Natural killer cell treated with Interleukin-12 subunit alpha and Interleukin-12 subunit beta and Interleukin-15 and Interleukin-18, amount 100 ng/mL, for 72 hours (primary cell): ENCODE measurements at regions not wholly inside any gene's neighbourhood (a gene's known extent, or its start where the extent isn't known, plus 50 kb on each side); places are given as distances from the start of the nearest gene placed in this dataset.

ENCODE experiments used
- ATAC-seq, 2 donors: fragments of 150-1000 bp; cut with Tn5 transposase in 1 of 2; sonication (Bioruptor Pico), chemical (Tn5 transposase) in 1 of 2; 2 replicates each; pipeline ENCODE4 v1.10.0; 2021
- DNase-seq: peaks from one replicate; pipeline ENCODE4 v3.0.0; 2022; ENCODE audit warnings: low spot score
- H3K27ac Mint-ChIP-seq, 2 donors: 1 replicate in 1 of 2; 2 replicates in 1 of 2; pipeline ENCODE4 v1.8.0; 2022; ENCODE audit warnings: mixed read lengths in 2 of 2, mild to moderate bottlenecking in 1 of 2, moderate library complexity in 1 of 2
- H3K27me3 Mint-ChIP-seq, 2 donors: 1 replicate in 1 of 2; 2 replicates in 1 of 2; pipeline ENCODE4 v1.8.0; 2022; ENCODE audit warnings: mixed read lengths in 2 of 2
- H3K36me3 Mint-ChIP-seq: one replicate; pipeline ENCODE4 v1.8.0; 2022; ENCODE audit warnings: mixed read lengths
- H3K4me1 Mint-ChIP-seq, 2 donors: 1 replicate in 1 of 2; 2 replicates in 1 of 2; pipeline ENCODE4 v1.8.0; 2022; ENCODE audit warnings: low read depth in 2 of 2, mixed read lengths in 2 of 2, mild to moderate bottlenecking in 1 of 2
- H3K4me3 Mint-ChIP-seq: one replicate; pipeline ENCODE4 v1.8.0; 2022; ENCODE audit warnings: mixed read lengths
- H3K9me3 Mint-ChIP-seq: 2 replicates; pipeline ENCODE4 v1.8.0; 2022; ENCODE audit warnings: mixed read lengths

- H3K4me1 Mint-ChIP-seq: peaks cover 37 to 39% of the 10 kb centered on the region in 2 donors
- DNase-seq: peak; percentile 70
- peaks cover 28% of the 10 kb centered on the region for H3K36me3 Mint-ChIP-seq
- peak; percentile 96 to 99 for ATAC-seq
- H3K27ac Mint-ChIP-seq: peak overlapping the region; percentile 75 to 87
- H3K4me3 Mint-ChIP-seq: peak overlapping the region; percentile 40
- no peaks in the 10 kb centered on the region for H3K27me3 Mint-ChIP-seq
- peaks cover 5% of the 10 kb centered on the region for H3K9me3 Mint-ChIP-seq
Observed at GRCh38 chr6:105620878-105621277, 218.0 kb upstream of the PREP start.

- H3K27me3 Mint-ChIP-seq: no peaks in the 10 kb centered on the region
- peak overlapping the region; percentile 40 for H3K4me3 Mint-ChIP-seq
Observed at GRCh38 chr6:105619971-105620741, 217.3 kb upstream of the PREP start.

GRCh38 chr6:105618247-105618646, 215.4 kb upstream of the PREP start:
- Mint-ChIP-seq H3K4me3 (no peak overlapping the region), H3K36me3 (peaks cover 23% of the 10 kb centered on the region), H3K4me1 (peaks cover 31% of the 10 kb centered on the region in 2 donors), H3K27ac (peak overlapping the region in 1 of 2 donors; percentile 53), H3K27me3 (no peaks in the 10 kb centered on the region), H3K9me3 (peaks cover 3% of the 10 kb centered on the region)
- DNase-seq (no peak), ATAC-seq (no peak)

More at GRCh38 chr6:105619971-105620741, 217.3 kb upstream of the PREP start:
- ATAC-seq: peak in 1 of 2 donors; percentile 1
- DNase-seq: no peak
- peaks cover 37 to 38% of the 10 kb centered on the region in 2 donors for H3K4me1 Mint-ChIP-seq
- peaks cover 5% of the 10 kb centered on the region for H3K9me3 Mint-ChIP-seq
- H3K36me3 Mint-ChIP-seq: peaks cover 26% of the 10 kb centered on the region
- H3K27ac Mint-ChIP-seq: peak overlapping the region; percentile 75 to 87

GRCh38 chr6:105616521-105616920, 213.6 kb upstream of the PREP start:
- peaks cover 16 to 21% of the 10 kb centered on the region in 2 donors for H3K4me1 Mint-ChIP-seq
- H3K27me3 Mint-ChIP-seq: no peaks in the 10 kb centered on the region
- H3K4me3 Mint-ChIP-seq: no peak overlapping the region
- no peak for DNase-seq
- peak overlapping the region in 1 of 2 donors; percentile 15 for H3K27ac Mint-ChIP-seq
- no peak for ATAC-seq
- H3K36me3 Mint-ChIP-seq: peaks cover 17% of the 10 kb centered on the region
- no peaks in the 10 kb centered on the region for H3K9me3 Mint-ChIP-seq

- ATAC-seq (no peak), DNase-seq (no peak)
- H3K36me3 Mint-ChIP-seq: peaks cover 13% of the 10 kb centered on the region
- no peak overlapping the region for H3K27ac Mint-ChIP-seq
- H3K27me3 Mint-ChIP-seq: no peaks in the 10 kb centered on the region
- H3K4me1 Mint-ChIP-seq: peaks cover 11 to 13% of the 10 kb centered on the region in 2 donors
- no peak overlapping the region for H3K4me3 Mint-ChIP-seq
- peaks cover 2% of the 10 kb centered on the region for H3K9me3 Mint-ChIP-seq
Observed at GRCh38 chr6:105611606-105612005, 208.7 kb upstream of the PREP start.

GRCh38 chr6:105609375-105609991, 206.6 kb upstream of the PREP start:
- peaks cover 2% of the 10 kb centered on the region for H3K9me3 Mint-ChIP-seq
- peaks cover 2% of the 10 kb centered on the region for H3K36me3 Mint-ChIP-seq
- H3K4me3 Mint-ChIP-seq: peak overlapping the region; percentile 48
- H3K4me1 Mint-ChIP-seq: peaks cover 7 to 13% of the 10 kb centered on the region in 2 donors
- DNase-seq: no peak
- no peaks in the 10 kb centered on the region for H3K27me3 Mint-ChIP-seq
- H3K27ac Mint-ChIP-seq: peak overlapping the region in 1 of 2 donors; percentile 84
- peak; percentile 54 to 64 for ATAC-seq

- ATAC-seq (no peak), DNase-seq (no peak)
- peaks cover 2% of the 10 kb centered on the region for H3K9me3 Mint-ChIP-seq
- no peak overlapping the region for H3K4me3 Mint-ChIP-seq
- H3K36me3 Mint-ChIP-seq: no peaks in the 10 kb centered on the region
- no peaks in the 10 kb centered on the region for H3K27me3 Mint-ChIP-seq
- H3K4me1 Mint-ChIP-seq: peaks cover 7 to 13% of the 10 kb centered on the region in 2 donors
- H3K27ac Mint-ChIP-seq: peak overlapping the region in 1 of 2 donors; percentile 84
Observed at GRCh38 chr6:105608711-105609374, 206.0 kb upstream of the PREP start.

GRCh38 chr6:105607636-105608621, 205.0 kb upstream of the PREP start:
- Mint-ChIP-seq H3K27me3 (no peaks in the 10 kb centered on the region), H3K36me3 (no peaks in the 10 kb centered on the region), H3K4me1 (peaks cover 7 to 13% of the 10 kb centered on the region in 2 donors), H3K27ac (peak overlapping the region in 1 of 2 donors; percentile 51), H3K4me3 (no peak overlapping the region), H3K9me3 (peaks cover 2% of the 10 kb centered on the region)
- DNase-seq (no peak), ATAC-seq (no peak)

GRCh38 chr6:105606831-105607463, 204.1 kb upstream of the PREP start:
- no peak overlapping the region for H3K4me3 Mint-ChIP-seq
- H3K4me1 Mint-ChIP-seq: peaks cover 7 to 13% of the 10 kb centered on the region in 2 donors
- no peaks in the 10 kb centered on the region for H3K27me3 Mint-ChIP-seq
- peaks cover 2% of the 10 kb centered on the region for H3K9me3 Mint-ChIP-seq
- DNase-seq (no peak), ATAC-seq (no peak)
- H3K27ac Mint-ChIP-seq: no peak overlapping the region
- H3K36me3 Mint-ChIP-seq: no peaks in the 10 kb centered on the region

GRCh38 chr6:105604587-105604884, 201.7 kb upstream of the PREP start:
- Mint-ChIP-seq H3K27me3 (peaks cover 0 to 2% of the 10 kb centered on the region in 2 donors), H3K4me3 (no peak overlapping the region), H3K27ac (no peak overlapping the region), H3K4me1 (peaks cover 16 to 30% of the 10 kb centered on the region in 2 donors), H3K36me3 (no peaks in the 10 kb centered on the region), H3K9me3 (peaks cover 6% of the 10 kb centered on the region)
- ATAC-seq: no peak
- no peak for DNase-seq

- peaks cover 3% of the 10 kb centered on the region for H3K9me3 Mint-ChIP-seq
- DNase-seq: no peak
- peaks cover 12 to 27% of the 10 kb centered on the region in 2 donors for H3K4me1 Mint-ChIP-seq
- H3K4me3 Mint-ChIP-seq: no peak overlapping the region
- no peak overlapping the region for H3K27ac Mint-ChIP-seq
- H3K36me3 Mint-ChIP-seq: no peaks in the 10 kb centered on the region
- peaks cover 0 to 2% of the 10 kb centered on the region in 2 donors for H3K27me3 Mint-ChIP-seq
- no peak for ATAC-seq
Observed at GRCh38 chr6:105603788-105604586, 201.1 kb upstream of the PREP start.

GRCh38 chr6:105601541-105602236, 198.8 kb upstream of the PREP start:
- peaks cover 4% of the 10 kb centered on the region for H3K36me3 Mint-ChIP-seq
- H3K4me3 Mint-ChIP-seq: peak overlapping the region; percentile 80
- DNase-seq (peak; percentile 75), ATAC-seq (peak; percentile 90 to 92)
- peaks cover 14 to 22% of the 10 kb centered on the region in 2 donors for H3K4me1 Mint-ChIP-seq
- peaks cover 0 to 2% of the 10 kb centered on the region in 2 donors for H3K27me3 Mint-ChIP-seq
- H3K9me3 Mint-ChIP-seq: peaks cover 7% of the 10 kb centered on the region
- peak overlapping the region; percentile 91 to 92 for H3K27ac Mint-ChIP-seq
